ENCODE measurements at regions not wholly inside any gene's neighbourhood (a gene's known extent, or its start where the extent isn't known, plus 50 kb on each side); places are given as distances from the start of the nearest gene placed in this dataset.
"Not testable (repeated sequence)": the region's sequence is repeated elsewhere in the genome, so short reads cannot be mapped to it uniquely, and the experiment has no call there.

DNA sequence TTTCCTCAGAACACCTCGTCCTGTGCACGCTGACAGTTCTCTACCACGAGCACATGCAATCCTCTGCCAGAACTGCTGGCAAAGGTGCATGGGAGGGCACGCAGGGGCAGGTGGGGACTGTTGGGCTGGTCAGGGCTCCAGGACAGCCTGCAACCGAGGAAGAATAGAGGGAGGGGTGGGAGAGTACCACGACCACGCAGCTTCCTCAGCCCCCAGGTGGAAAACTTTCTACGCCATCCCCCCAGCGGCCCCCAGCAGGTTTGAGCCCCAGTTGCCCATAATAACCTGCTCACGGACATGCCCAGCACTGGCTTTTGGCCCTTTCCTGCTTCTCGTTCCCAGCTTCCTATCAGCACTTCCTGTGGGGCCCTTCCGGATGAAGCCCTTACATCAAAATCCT, 199.3 kb downstream of the C16orf95 start:
- no peak for DNase-seq (ENCODE audit: extremely low read depth, insufficient read length)
- TF ChIP-seq, protein P1, sequence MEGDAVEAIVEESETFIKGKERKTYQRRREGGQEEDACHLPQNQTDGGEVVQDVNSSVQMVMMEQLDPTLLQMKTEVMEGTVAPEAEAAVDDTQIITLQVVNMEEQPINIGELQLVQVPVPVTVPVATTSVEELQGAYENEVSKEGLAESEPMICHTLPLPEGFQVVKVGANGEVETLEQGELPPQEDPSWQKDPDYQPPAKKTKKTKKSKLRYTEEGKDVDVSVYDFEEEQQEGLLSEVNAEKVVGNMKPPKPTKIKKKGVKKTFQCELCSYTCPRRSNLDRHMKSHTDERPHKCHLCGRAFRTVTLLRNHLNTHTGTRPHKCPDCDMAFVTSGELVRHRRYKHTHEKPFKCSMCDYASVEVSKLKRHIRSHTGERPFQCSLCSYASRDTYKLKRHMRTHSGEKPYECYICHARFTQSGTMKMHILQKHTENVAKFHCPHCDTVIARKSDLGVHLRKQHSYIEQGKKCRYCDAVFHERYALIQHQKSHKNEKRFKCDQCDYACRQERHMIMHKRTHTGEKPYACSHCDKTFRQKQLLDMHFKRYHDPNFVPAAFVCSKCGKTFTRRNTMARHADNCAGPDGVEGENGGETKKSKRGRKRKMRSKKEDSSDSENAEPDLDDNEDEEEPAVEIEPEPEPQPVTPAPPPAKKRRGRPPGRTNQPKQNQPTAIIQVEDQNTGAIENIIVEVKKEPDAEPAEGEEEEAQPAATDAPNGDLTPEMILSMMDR (IDR thresholded peaks at IDR 0.05; ENCODE audit: insufficient read depth, low read length, poor library complexity, severe bottlenecking) = no peak
- H3K27me3 ChIP-seq (replicated peaks; ENCODE audit: control insufficient read depth, insufficient read depth, low read length) = no peaks in the 10 kb centered on the region

DNA sequence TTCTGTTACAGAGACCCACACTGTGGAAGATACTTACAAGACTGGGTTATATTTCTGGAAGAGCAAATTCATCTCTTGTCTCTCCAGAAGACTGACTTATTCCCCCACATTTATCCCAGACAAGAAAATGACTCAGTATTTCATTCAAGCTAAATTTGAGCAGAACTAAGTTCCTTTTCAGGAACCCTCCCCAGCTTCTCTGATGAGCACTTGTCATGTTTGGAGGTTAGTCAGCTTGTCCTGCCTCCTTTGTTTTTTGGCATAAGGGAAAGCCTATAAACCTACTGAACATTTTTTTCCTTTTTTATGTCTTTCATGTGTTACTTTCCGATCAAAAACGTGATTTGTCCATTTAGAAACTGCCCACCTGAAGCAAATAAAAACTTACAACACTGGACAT, 198.0 kb downstream of the C16orf95 start:
- Histone ChIP-seq H3K4me3 (replicated peaks; ENCODE audit: low read depth, low read length) (no peak overlapping the region), H3K36me3 (ENCODE audit: control insufficient read depth, insufficient read depth, low read length) (no peaks in the 10 kb centered on the region), H3K27me3 (replicated peaks; ENCODE audit: control insufficient read depth, insufficient read depth, low read length) (no peaks in the 10 kb centered on the region)
- no peak for DNase-seq (ENCODE audit: extremely low read depth, insufficient read length)
- TF ChIP-seq, protein P1 (IDR thresholded peaks at IDR 0.05; ENCODE audit: insufficient read depth, low read length, poor library complexity, severe bottlenecking) = no peak

More for the DNA sequence above, 199.3 kb downstream of the C16orf95 start:
- Histone ChIP-seq H3K36me3 (ENCODE audit: control insufficient read depth, insufficient read depth, low read length) (no peaks in the 10 kb centered on the region), H3K4me3 (replicated peaks; ENCODE audit: low read depth, low read length) (no peak overlapping the region)

GRCh38 chr16:87119748-87120147, 197.4 kb downstream of the C16orf95 start:
- Histone ChIP-seq H3K36me3 (ENCODE audit: control insufficient read depth, insufficient read depth, low read length) (no peaks in the 10 kb centered on the region), H3K4me3 (replicated peaks; ENCODE audit: low read depth, low read length) (no peak overlapping the region), H3K27me3 (replicated peaks; ENCODE audit: control insufficient read depth, insufficient read depth, low read length) (no peaks in the 10 kb centered on the region)
- no peak for DNase-seq (ENCODE audit: extremely low read depth, insufficient read length)
- TF ChIP-seq, protein P1 (IDR thresholded peaks at IDR 0.05; ENCODE audit: insufficient read depth, low read length, poor library complexity, severe bottlenecking) = no peak

GRCh38 chr16:87121816-87122215, 195.4 kb downstream of the C16orf95 start:
- Histone ChIP-seq H3K36me3 (ENCODE audit: control insufficient read depth, insufficient read depth, low read length) (no peaks in the 10 kb centered on the region), H3K27me3 (replicated peaks; ENCODE audit: control insufficient read depth, insufficient read depth, low read length) (no peaks in the 10 kb centered on the region), H3K4me3 (replicated peaks; ENCODE audit: low read depth, low read length) (no peak overlapping the region)
- TF ChIP-seq, protein P1 (IDR thresholded peaks at IDR 0.05; ENCODE audit: insufficient read depth, low read length, poor library complexity, severe bottlenecking) = no peak
- no peak for DNase-seq (ENCODE audit: extremely low read depth, insufficient read length)

DNA sequence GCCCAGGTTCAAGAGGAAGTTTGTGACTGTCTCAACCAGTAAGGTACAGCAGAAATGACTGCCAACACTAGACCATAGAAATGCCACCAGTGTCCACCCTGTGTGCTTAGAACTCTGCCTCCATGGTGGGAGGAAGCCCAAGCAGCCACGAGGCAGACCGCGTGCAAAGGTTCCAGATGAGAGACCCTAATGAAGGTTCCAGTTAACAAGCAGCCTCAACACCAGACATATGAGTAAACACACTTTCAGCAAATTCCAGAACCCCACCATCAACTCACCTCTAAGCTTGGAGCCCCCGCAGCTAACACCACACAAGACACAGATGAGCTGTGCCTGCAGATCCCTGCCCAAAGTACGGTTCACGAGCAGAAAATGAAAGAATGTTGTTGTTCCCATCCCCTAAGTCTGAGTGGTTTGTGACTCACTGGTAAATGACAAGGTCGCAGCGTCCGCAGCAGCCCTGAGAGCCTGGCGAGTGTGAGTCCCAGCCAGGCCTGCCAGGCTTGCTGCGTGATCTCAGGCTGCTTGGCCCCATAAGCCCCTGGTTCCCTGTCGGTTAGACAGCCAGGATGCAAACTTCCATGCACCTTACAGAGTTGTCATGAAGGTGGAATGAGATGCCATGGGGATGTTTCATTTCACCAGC, 193.7 kb downstream of the C16orf95 start:
- H3K27me3 ChIP-seq (replicated peaks; ENCODE audit: control insufficient read depth, insufficient read depth, low read length) = no peaks in the 10 kb centered on the region
- H3K4me3 ChIP-seq (replicated peaks; ENCODE audit: low read depth, low read length) = no peak overlapping the region
- H3K36me3 ChIP-seq (ENCODE audit: control insufficient read depth, insufficient read depth, low read length) = no peaks in the 10 kb centered on the region
- TF ChIP-seq, protein P1 (IDR thresholded peaks at IDR 0.05; ENCODE audit: insufficient read depth, low read length, poor library complexity, severe bottlenecking) = no peak
- DNase-seq (ENCODE audit: extremely low read depth, insufficient read length) = no peak

DNA sequence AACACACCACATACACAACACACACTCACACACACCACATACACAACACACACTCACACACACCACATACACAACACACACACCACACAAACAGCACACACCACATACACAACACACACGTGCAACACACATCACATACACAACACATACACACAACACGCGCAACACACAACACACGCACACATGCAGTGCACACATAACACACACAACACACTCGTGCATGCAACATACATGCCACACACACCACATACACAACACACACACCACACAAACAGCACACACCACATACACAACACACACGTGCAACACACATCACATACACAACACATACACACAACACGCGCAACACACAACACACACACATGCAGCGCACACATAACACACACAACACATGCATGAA, 192.8 kb downstream of the C16orf95 start:
- not testable (repeated sequence) for DNase-seq (ENCODE audit: extremely low read depth, insufficient read length); H3K36me3 ChIP-seq (ENCODE audit: control insufficient read depth, insufficient read depth, low read length); H3K4me3 ChIP-seq (replicated peaks; ENCODE audit: low read depth, low read length); H3K27me3 ChIP-seq (replicated peaks; ENCODE audit: control insufficient read depth, insufficient read depth, low read length)

Measured in GM06990 (cell line).